Hepatocyte (in vitro differentiated cells): ENCODE measurements at regions not wholly inside any gene's neighbourhood (a gene's known extent, or its start where the extent isn't known, plus 50 kb on each side); places are given as distances from the start of the nearest gene placed in this dataset.
"Not testable (repeated sequence)": the region's sequence is repeated elsewhere in the genome, so short reads cannot be mapped to it uniquely, and the experiment has no call there.

ENCODE experiments used
- CTCF ChIP-seq: fragments of 200-600 bp; sonication (generic); IDR thresholded peaks from 2 replicates; pipeline ENCODE4 v1.5.1; 2016; ENCODE audit warnings: antibody characterized with exemption, mild to moderate bottlenecking; ENCODE audit not compliant: poor library complexity
- EZH2 ChIP-seq: fragments of 200-600 bp; sonication (generic); IDR thresholded peaks from 2 replicates; pipeline ENCODE4 v1.6.1; 2016; ENCODE audit warnings: antibody characterized with exemption, mild to moderate bottlenecking, borderline replicate concordance
- EZH2phosphoT487 ChIP-seq: fragments of 200-600 bp; sonication (generic); IDR thresholded peaks from one replicate; pipeline ENCODE4 v1.6.1; 2018; ENCODE audit warnings: antibody characterized with exemption, mild to moderate bottlenecking, low read depth, moderate library complexity; ENCODE audit not compliant: unreplicated experiment, severe bottlenecking

GRCh38 chr7:76140259-76140658 is 61.4 kb upstream of the SRRM3 start:
- not testable (repeated sequence) for TF ChIP-seq CTCF, EZH2, EZH2phosphoT487
